NCI-H1417 treated with DMSO at 0.1 percent for 48 hours (cell line): ENCODE measurements at regions not wholly inside any gene's neighbourhood (a gene's known extent, or its start where the extent isn't known, plus 50 kb on each side); places are given as distances from the start of the nearest gene placed in this dataset.

Experiments used
- DNase-seq: peaks from one replicate; lab custom pipeline; 2025; lab: John Stamatoyannopoulos, UW

- no peak for DNase-seq
Observed at GRCh38 chr5:5551499-5551898, 129.0 kb downstream of the ICE1 start.

GRCh38 chr5:5546408-5546807 is 123.9 kb downstream of the ICE1 start:
- no peak for DNase-seq

GRCh38 chr5:5544094-5544663 is 121.7 kb downstream of the ICE1 start:
- no peak for DNase-seq

- no peak for DNase-seq
Observed at GRCh38 chr5:5542654-5543053, 120.2 kb downstream of the ICE1 start.

- DNase-seq = no peak
Observed at GRCh38 chr5:5540065-5540464, 117.6 kb downstream of the ICE1 start.
